ENCODE measurements at regions not wholly inside any gene's neighbourhood (a gene's known extent, or its start where the extent isn't known, plus 50 kb on each side); places are given as distances from the start of the nearest gene placed in this dataset.

DNA sequence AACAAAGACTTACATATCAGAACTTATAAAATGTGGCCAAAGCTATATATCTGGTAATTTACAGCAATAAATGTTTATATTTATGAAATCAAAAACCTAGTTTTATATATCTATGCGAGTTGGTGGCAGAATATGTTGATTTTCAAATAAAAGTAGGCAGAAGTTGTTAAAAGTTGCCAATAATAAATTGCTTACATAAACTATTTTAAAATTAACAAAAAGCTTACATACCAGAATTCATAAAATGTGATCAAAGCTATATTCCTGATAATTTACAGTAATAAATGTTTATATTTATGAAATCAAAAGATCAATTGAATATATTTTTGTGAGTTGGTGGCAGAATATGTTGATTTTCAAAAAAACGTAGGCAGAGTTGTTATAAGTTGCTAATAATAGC, 451.8 kb upstream of the KHDRBS2 start:
- H3K4me1 ChIP-seq (ENCODE audit: control insufficient read depth in 1 of 2, insufficient read depth in 2 of 2, low read length in 2 of 2) = no peaks in the 10 kb centered on the region
- DNase-seq (ENCODE audit: low read depth, low spot score) = no peak
- H3K36me3 ChIP-seq (ENCODE audit: control insufficient read depth in 1 of 2, insufficient read depth in 2 of 2, low read length in 2 of 2) = no peaks in the 10 kb centered on the region
- no peak overlapping the region for H3K4me2 ChIP-seq (ENCODE audit: low read length)
- H3K9me2 ChIP-seq (ENCODE audit: insufficient read depth) = no peaks in the 10 kb centered on the region
- H3K9ac ChIP-seq (ENCODE audit: low read length) = no peak overlapping the region
- ChIA-PET CTCF (no interaction called here), POLR2A (no interaction called here), RAD21 (ENCODE audit: low non-redundant PET in 1 of 2, low total read pairs in 2 of 2, uncharacterized antibody in 2 of 2, unreplicated experiment in 2 of 2) (no interaction called here)
- no peak for TF ChIP-seq SP1 (IDR thresholded peaks at IDR 0.05; ENCODE audit: low read depth)
- TF ChIP-seq FOSL1 (IDR thresholded peaks at IDR 0.05; ENCODE audit: low read depth) = no peak
- TF ChIP-seq ZBTB33 (IDR thresholded peaks at IDR 0.05; ENCODE audit: extremely low read depth, insufficient replicate concordance, low read length) = no peak
- ATAC-seq = no peak
- H2AFZ ChIP-seq (ENCODE audit: low read depth, low read length, poor library complexity, severe bottlenecking) = no peak overlapping the region
- intact Hi-C loops (cut with micrococcal nuclease) = no loop called here
- no peak overlapping the region for H3K27ac ChIP-seq (ENCODE audit: low read depth, low read length)
- no TSS peak for BruUV-seq (replicated peaks)
- no peaks in the 10 kb centered on the region for H3K27me3 ChIP-seq (ENCODE audit: insufficient read depth, low read length)
- no peaks in the 10 kb centered on the region for H3K79me2 ChIP-seq (ENCODE audit: insufficient read depth, low read length)
- H3K9me3 ChIP-seq (ENCODE audit: control insufficient read depth in 1 of 2, insufficient read depth in 1 of 2, low read depth in 1 of 2, low read length in 2 of 2) = peaks cover 0 to 12% of the 10 kb centered on the region in 2 experiments; a peak in 2 of 4 replicates
- no peaks in the 10 kb centered on the region for H4K20me1 ChIP-seq (ENCODE audit: insufficient read depth)
- no peak overlapping the region for H3K4me3 ChIP-seq (replicated peaks in 1 of 2; ENCODE audit: low read depth in 1 of 2, low read length in 2 of 2)

GRCh38 chr6:62721408-62721807, 435.4 kb upstream of the KHDRBS2 start:
- ChIA-PET POLR2A (no interaction called here), CTCF (no interaction called here), RAD21 (ENCODE audit: low non-redundant PET in 1 of 2, low total read pairs in 2 of 2, uncharacterized antibody in 2 of 2, unreplicated experiment in 2 of 2) (no interaction called here)
- no peak for ATAC-seq
- H3K27me3 ChIP-seq (ENCODE audit: insufficient read depth, low read length) = no peaks in the 10 kb centered on the region
- no peaks in the 10 kb centered on the region for H3K4me1 ChIP-seq (ENCODE audit: control insufficient read depth in 1 of 2, insufficient read depth in 2 of 2, low read length in 2 of 2)
- H3K9ac ChIP-seq (ENCODE audit: low read length) = no peak overlapping the region
- no peak overlapping the region for H3K4me2 ChIP-seq (ENCODE audit: low read length)
- H2AFZ ChIP-seq (ENCODE audit: low read depth, low read length, poor library complexity, severe bottlenecking) = no peak overlapping the region
- no peak overlapping the region for H3K27ac ChIP-seq (ENCODE audit: low read depth, low read length)
- H4K20me1 ChIP-seq (ENCODE audit: insufficient read depth) = no peaks in the 10 kb centered on the region
- H3K36me3 ChIP-seq (ENCODE audit: control insufficient read depth in 1 of 2, insufficient read depth in 2 of 2, low read length in 2 of 2) = no peaks in the 10 kb centered on the region
- no peaks in the 10 kb centered on the region for H3K9me2 ChIP-seq (ENCODE audit: insufficient read depth)
- DNase-seq (ENCODE audit: low read depth, low spot score) = no peak
- H3K79me2 ChIP-seq (ENCODE audit: insufficient read depth, low read length) = no peaks in the 10 kb centered on the region
- H3K9me3 ChIP-seq (ENCODE audit: control insufficient read depth in 1 of 2, insufficient read depth in 1 of 2, low read depth in 1 of 2, low read length in 2 of 2) = peaks cover 2 to 8% of the 10 kb centered on the region in 2 experiments; a peak in 1 of 4 replicates
- BruUV-seq (replicated peaks) = no TSS peak
- no peak overlapping the region for H3K4me3 ChIP-seq (replicated peaks in 1 of 2; ENCODE audit: low read depth in 1 of 2, low read length in 2 of 2)
- intact Hi-C loops (cut with micrococcal nuclease) = no loop called here
- TF ChIP-seq, protein P1, sequence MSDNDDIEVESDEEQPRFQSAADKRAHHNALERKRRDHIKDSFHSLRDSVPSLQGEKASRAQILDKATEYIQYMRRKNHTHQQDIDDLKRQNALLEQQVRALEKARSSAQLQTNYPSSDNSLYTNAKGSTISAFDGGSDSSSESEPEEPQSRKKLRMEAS (IDR thresholded peaks at IDR 0.05) = no peak
- no peak for TF ChIP-seq ATF3 (IDR thresholded peaks at IDR 0.05)
- no peak for TF ChIP-seq ELF1 (IDR thresholded peaks at IDR 0.05; ENCODE audit: borderline replicate concordance, low read depth)
- no peak for TF ChIP-seq EGR1 (IDR thresholded peaks at IDR 0.05; ENCODE audit: low read depth)
- TF ChIP-seq JUND (IDR thresholded peaks at IDR 0.05) = no peak
- no peak for TF ChIP-seq SIN3A (IDR thresholded peaks at IDR 0.05; ENCODE audit: low read depth)
- no peak for TF ChIP-seq ZFX (IDR thresholded peaks at IDR 0.05)
- TF ChIP-seq ZNF274 (IDR thresholded peaks at IDR 0.05; ENCODE audit: low read depth, low read length) = no peak
- TF ChIP-seq CEBPB (IDR thresholded peaks at IDR 0.05; ENCODE audit: low read depth) = no peak
- TF ChIP-seq, protein P2, sequence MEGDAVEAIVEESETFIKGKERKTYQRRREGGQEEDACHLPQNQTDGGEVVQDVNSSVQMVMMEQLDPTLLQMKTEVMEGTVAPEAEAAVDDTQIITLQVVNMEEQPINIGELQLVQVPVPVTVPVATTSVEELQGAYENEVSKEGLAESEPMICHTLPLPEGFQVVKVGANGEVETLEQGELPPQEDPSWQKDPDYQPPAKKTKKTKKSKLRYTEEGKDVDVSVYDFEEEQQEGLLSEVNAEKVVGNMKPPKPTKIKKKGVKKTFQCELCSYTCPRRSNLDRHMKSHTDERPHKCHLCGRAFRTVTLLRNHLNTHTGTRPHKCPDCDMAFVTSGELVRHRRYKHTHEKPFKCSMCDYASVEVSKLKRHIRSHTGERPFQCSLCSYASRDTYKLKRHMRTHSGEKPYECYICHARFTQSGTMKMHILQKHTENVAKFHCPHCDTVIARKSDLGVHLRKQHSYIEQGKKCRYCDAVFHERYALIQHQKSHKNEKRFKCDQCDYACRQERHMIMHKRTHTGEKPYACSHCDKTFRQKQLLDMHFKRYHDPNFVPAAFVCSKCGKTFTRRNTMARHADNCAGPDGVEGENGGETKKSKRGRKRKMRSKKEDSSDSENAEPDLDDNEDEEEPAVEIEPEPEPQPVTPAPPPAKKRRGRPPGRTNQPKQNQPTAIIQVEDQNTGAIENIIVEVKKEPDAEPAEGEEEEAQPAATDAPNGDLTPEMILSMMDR (IDR thresholded peaks at IDR 0.05 in 2 of 3, conservative IDR thresholded peaks at IDR 0.05 in 1 of 3; ENCODE audit: borderline replicate concordance in 1 of 3, insufficient read depth in 1 of 3, low read depth in 2 of 3, low read length in 2 of 3) = no peak
- TF ChIP-seq POLR2AphosphoS5 (IDR thresholded peaks at IDR 0.05; ENCODE audit: low read depth, low read length) = no peak
- no peak for TF ChIP-seq TCF7L2 (IDR thresholded peaks at IDR 0.05; ENCODE audit: borderline replicate concordance, extremely low read depth, insufficient read depth, insufficient read length)
- no peak for TF ChIP-seq SRF (IDR thresholded peaks at IDR 0.05; ENCODE audit: low read depth)
- TF ChIP-seq FOSL1 (IDR thresholded peaks at IDR 0.05; ENCODE audit: low read depth) = no peak
- no peak for TF ChIP-seq ZBTB33 (IDR thresholded peaks at IDR 0.05; ENCODE audit: extremely low read depth, insufficient replicate concordance, low read length)
